ENCODE measurements at regions not wholly inside any gene's neighbourhood (a gene's known extent, or its start where the extent isn't known, plus 50 kb on each side); places are given as distances from the start of the nearest gene placed in this dataset.

DNA sequence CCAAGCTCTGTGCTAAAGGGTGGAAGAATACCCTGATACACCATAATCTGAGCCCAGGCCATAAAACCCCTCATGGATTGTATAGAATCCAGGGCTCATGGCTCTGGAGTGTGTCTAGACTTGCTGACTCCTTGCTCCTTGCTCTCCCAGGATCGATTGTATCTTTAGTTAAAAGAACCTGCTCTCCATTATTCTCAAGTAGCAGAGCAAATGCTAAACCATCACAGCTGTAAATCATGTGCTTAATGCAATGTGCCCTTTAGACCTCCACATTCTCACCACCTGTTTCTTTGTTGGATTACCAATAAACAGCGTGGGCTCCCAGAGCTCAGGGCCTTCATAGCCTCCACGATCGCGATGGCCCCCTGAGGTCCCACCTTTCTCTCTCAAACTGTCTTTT is 411.6 kb upstream of the FBXO33 start:
- TF ChIP-seq, protein P1, sequence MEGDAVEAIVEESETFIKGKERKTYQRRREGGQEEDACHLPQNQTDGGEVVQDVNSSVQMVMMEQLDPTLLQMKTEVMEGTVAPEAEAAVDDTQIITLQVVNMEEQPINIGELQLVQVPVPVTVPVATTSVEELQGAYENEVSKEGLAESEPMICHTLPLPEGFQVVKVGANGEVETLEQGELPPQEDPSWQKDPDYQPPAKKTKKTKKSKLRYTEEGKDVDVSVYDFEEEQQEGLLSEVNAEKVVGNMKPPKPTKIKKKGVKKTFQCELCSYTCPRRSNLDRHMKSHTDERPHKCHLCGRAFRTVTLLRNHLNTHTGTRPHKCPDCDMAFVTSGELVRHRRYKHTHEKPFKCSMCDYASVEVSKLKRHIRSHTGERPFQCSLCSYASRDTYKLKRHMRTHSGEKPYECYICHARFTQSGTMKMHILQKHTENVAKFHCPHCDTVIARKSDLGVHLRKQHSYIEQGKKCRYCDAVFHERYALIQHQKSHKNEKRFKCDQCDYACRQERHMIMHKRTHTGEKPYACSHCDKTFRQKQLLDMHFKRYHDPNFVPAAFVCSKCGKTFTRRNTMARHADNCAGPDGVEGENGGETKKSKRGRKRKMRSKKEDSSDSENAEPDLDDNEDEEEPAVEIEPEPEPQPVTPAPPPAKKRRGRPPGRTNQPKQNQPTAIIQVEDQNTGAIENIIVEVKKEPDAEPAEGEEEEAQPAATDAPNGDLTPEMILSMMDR (conservative IDR thresholded peaks at IDR 0.05 in 1 of 2, IDR thresholded peaks at IDR 0.05 in 1 of 2; ENCODE audit: low read depth in 1 of 2, low read length in 2 of 2) = no peak
- TF ChIP-seq EZH2 (IDR thresholded peaks at IDR 0.05; ENCODE audit: low read length, missing control alignments) = no peak

Measured in fibroblast of lung (primary cell).